Stimulated activated CD4-positive, alpha-beta T cell treated with anti-CD3 and anti-CD28 coated beads, Interleukin-4, amount 100 ng/mL, for 48 hours (primary cell): ENCODE measurements at regions not wholly inside any gene's neighbourhood (a gene's known extent, or its start where the extent isn't known, plus 50 kb on each side); places are given as distances from the start of the nearest gene placed in this dataset.
"Not testable (repeated sequence)": the region's sequence is repeated elsewhere in the genome, so short reads cannot be mapped to it uniquely, and the experiment has no call there.

ENCODE experiments used
- DNase-seq, 2 donors: peaks; one replicate each; pipeline ENCODE4 v3.0.0-alpha.2; 2020; ENCODE audit warnings: low read depth in 2 of 2

DNA sequence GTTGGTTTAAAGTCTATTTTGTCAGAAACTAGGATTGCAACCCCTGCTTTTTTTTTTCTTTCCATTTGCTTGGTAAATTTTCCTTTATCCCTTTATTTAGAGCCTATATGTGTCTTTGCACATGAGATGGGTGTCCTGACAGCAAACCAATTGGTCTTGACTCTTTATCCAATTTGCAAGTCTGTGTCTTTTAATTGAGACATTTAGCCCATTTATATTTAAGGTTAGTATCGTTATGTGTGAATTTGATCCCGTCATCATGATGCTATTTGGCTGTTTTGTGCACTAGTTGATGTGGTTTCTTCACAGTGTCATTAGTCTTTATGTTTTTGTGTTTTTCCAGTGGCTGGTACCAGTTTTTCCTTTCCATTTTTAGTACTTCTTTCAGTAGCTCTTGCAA, 127.7 kb upstream of the ZNF267 start:
- DNase-seq = no peak

DNA sequence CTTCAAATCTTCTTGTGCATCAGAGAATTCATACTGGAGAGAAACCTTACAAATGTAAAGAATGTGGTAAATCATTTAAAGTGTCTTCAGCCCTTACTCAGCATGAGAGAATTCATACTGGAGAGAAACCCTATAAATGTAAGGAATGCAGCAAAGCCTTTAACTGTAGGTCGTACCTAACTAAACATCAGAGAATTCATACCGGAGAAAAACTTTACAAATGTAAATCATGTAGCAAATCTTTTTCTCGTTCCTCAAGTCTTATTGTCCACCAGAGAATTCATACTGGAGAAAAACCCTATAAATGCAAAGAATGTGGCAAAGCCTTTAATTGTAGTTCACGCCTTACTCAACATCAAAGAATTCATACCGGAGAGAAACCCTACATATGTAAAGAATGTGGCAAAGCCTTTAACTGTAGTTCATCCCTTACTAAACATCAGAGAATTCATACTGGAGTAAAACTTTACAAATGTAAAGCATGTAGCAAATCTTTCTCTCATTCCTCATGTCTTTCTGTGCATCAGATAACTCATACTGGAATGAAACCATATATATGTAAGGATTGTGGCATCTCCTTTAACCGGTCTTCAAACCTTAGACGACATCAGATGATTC, 118.5 kb upstream of the ZNF267 start:
- DNase-seq = no peak

DNA sequence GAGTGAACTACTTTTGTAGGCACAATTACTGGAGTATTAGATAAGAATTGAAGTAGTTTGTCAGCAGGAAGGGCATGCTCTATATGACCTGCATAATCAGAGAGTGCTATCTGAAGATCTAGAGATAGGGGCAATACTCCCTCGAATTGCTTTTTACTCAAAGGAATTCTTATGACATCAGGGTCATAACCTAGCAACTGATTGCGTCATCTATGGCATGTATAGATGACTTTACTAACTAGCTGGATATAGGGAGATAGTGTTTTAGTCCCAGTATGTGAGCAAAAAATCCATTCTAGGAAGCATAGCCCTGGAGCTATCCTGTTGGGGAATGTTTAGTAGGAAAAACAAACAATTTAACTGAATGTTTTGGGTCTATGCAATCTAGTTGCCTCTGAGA, 109.5 kb upstream of the ZNF267 start:
- no peak for DNase-seq

DNA sequence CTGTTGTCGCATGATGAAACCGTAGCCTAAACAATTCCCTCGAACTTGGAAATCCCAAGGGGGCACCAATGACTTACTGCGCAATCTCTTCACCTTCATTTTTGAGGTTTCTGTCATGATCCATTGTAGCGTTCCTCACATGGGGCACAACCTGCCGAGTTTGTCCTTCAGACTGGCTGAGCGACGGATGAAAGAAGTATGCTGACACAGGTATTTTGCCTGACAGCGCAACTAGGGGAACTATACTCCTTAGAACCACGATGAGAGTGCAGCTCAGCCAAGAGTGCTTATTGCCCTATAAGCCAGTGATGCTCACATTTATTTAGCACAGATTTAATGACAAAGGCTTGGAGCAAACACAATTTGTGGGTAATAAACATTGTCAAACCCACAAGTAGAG, 106.3 kb upstream of the ZNF267 start:
- DNase-seq = no peak

DNA sequence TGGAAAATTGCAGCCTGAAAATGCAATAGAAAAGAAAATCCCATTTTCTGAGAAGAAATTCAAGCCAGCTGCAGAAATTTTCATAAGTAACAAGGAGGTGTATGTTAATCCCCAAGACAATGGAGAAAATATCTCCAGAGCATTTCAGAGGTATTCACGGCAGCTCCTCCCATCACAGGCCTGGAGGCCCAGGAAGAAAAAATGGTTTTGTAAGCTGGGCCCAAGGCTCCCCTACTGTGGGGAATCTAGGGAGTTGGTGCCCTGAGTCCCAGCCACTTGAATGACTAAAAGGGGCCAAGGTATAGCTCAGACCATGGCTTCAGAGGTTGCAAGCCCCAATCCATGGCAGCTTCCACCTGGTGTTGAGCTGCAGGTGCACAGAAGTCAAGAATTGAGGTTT, 93.3 kb upstream of the ZNF267 start:
- DNase-seq = no peak

DNA sequence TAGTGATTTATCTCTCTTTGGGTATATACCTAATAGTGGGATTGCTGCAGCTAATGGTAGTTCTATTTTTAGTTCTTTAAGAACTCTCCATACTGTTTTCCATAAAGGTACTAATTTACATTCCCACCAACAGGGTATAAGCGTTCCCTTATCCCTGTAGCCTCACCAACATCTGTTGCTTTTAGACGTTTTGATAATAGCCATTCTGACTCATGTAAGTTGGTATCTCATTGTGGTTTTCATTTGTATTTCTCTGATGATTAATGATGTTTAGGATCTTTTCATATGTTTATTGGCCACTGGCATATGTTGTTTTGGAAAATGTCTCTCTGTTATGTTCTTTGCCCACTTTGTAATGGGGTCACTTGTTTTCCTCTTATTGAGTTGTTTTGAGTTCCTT, 88.5 kb upstream of the ZNF267 start:
- no peak for DNase-seq

DNA sequence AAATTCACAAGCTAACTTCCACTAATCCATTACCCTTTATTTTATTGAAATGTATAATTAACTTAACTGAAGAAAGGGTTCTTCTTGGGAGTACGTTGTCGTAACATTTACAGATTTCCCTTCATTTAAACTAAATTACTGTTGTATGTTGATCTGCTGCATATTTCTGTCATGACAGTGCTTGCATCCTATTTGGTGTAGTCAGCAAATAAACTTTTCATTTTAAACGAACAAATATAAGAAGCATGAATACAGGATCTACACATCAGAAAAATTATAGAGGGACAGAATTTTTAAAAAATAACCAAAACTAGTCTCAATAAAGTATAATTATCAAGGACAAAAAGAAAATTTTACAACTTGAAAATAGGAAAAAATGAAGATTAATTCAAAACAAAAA, 66.5 kb upstream of the ZNF267 start:
- no peak for DNase-seq

DNA sequence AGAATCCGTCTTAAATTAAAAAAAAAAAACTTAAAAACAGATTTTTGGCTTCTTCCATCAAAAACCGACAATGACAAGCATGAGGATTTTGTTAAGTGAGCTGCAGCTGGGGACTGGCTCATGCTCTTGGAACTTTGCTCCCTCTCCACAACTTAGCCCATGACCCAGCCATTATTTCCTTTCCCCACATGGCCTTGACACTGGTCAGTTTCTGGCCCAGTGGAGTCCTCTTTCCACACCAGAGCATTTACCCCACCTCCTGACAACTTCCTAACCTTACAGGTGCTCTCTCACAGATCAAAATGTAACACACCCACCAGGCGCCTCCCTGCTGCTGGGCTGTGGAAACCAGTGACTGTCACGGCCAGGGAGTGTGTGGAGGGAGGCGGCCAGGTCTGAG, 62.7 kb upstream of the ZNF267 start:
- no peak for DNase-seq

DNA sequence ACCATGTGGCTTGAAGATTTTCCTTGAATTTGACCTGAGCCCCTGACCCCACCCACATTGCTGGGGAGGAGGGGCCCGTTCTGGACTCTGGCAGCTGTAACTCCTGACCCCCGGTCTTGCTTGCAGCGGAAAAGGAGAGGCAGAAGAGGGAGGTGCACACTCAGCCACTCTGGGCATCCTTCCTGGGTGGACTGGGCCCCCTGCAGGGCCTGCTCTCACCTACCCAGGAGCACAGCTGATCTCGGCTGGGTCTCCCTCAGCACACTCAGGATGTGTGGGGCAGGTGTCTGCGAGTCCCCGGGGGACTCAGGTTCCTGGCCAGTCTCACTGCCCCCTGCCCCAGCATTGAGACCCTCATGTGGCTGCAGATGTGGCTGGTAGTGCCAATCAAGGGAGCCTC, 57.5 kb upstream of the ZNF267 start:
- DNase-seq = not testable (repeated sequence)

DNA sequence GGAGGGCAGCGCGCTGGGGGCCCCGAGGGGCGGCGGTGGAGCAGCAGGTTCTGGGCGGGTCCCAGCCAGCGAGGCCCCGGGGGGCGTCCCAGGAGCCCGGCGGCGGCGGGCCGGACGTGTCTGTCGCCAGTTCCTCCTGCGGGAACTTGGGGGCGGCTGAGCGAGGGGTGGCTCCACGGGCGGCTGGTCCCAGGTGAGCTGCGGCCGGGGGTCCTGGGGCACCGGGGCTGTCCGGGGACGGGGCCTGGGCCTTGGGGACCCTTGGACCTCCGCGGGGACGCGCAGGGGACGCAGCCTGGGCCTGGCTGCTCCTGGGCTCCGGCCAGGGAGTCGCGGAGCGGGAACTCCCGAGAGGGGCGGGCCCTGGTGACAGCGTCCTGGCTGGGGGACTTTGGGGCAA, 54.2 kb upstream of the ZNF267 start:
- DNase-seq = no peak

DNA sequence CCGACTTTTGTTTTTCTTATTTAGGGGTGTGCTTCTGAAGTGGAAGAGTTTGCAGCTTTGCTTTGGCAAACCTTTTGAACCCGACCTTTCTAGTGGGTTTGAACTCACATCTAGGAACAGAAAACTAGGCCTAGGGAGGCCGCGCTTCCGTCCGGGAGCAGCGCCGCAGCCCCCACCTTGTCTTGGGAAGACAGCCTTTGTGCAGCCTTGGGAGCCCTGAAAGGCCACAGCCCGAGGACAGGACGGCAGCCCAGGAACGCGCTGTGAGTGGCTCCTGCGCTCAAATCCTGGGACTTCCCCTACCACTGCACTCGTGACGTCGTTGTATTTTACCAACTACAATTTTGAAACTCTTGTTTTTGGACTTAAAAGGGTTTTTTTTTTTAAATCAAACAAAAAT, 53.7 kb upstream of the ZNF267 start:
- DNase-seq = no peak
